IPS DF 4.7 (cell line): ENCODE measurements at regions not wholly inside any gene's neighbourhood (a gene's known extent, or its start where the extent isn't known, plus 50 kb on each side); places are given as distances from the start of the nearest gene placed in this dataset.

Source experiments
- DNase-seq: peaks from one replicate; pipeline ENCODE4 v3.0.0-alpha.2; 2013; ENCODE audit warnings: low spot score; ENCODE audit errors: extremely low read depth

- DNase-seq, result no peak
Observed at GRCh38 chr11:80559942-80560341, 1119.1 kb upstream of the TENM4 start.

DNA sequence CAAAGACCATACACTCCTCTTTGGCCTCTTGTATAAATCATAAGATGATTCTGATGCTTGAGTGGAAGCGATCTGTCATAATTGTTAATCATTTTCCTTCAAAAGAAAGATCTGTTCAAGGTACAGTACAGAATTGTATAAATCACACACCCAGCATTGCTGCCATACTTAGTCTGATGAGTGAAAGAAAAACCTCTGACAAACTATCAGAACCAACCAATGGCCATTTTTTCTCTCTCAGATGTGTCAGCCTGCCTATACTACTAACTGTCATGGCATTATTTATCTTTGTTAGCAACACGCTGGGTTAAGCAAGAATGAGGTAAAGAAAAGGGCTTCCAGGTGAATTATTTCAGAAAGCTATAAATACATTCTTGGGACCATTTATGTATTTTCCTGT lies 1112.7 kb upstream of the TENM4 start:
- DNase-seq, result no peak

DNA sequence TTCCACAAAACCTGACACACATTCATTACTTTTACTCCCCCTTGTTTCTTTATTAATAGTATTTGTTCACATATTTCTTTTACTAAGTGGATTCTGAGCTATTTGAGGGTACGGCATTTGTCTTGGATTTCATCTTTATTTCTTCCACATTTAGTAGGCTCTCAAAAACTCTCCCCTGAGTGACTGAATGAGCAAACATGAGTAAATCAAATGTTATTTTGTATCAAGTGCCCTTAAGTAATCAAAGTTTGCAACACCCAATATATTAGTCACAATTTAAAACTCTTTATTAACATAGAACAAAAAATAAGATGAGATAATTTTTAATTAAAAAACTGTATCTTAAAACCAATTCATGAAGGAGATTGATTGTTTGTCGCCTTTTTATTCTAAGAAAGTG lies 1101.9 kb upstream of the TENM4 start:
- no peak for DNase-seq

- no peak for DNase-seq
Observed at GRCh38 chr11:80538040-80538439, 1097.2 kb upstream of the TENM4 start.

- DNase-seq, result no peak
Observed at GRCh38 chr11:80533463-80533862, 1092.6 kb upstream of the TENM4 start.

DNA sequence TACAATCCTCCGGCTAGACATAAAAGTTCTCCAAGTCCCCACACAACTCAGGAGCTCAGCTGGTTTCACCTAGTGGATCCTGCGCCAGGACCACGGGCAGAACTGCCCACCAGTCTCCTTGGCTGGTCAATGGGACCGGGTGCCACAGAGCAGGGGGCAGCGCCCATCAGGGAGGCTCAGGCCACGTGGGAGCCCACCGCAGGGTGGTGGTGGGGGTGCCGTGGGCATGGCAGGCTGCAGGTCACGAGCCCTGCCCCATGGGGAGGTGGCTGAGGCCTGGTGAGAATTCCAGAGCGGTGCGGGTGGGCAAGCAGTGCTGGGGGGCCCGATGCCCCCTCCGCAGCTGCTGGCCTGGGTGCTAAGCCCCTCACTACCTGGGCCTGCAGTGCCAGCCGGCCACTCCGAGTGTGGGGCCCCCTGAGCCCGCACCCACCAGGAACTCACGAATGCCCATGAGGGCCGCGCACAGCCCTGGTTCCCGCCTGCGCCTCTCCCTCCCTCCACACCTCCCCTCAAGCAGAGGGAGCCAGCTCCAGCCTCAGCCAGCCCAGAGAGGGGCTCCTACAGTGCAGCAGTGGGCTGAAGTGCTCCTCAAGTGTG lies 1091.9 kb upstream of the TENM4 start:
- no peak for DNase-seq

DNA sequence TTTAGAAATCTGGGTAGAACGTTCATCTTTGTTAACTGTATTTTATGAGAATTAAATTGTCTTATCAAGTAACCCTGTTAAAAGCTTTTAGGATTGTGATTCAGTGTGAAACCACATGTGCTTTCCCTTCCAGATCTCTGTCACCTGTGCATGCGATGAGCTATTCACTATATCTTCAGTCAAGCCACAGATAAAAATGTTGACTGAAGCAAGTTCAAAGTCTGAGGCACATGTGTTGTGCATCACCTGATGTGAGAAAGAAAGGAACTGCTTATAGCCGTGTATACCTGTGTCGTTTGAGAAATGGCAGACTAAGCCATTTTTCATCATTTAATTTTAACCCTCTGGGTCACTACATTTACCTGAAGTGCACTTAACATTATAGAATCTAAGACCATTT lies 1088.9 kb upstream of the TENM4 start:
- no peak for DNase-seq

- DNase-seq, result no peak
Observed at GRCh38 chr11:80525663-80526405, 1085.0 kb upstream of the TENM4 start.

GRCh38 chr11:80524349-80524748 lies 1083.5 kb upstream of the TENM4 start:
- no peak for DNase-seq

DNA sequence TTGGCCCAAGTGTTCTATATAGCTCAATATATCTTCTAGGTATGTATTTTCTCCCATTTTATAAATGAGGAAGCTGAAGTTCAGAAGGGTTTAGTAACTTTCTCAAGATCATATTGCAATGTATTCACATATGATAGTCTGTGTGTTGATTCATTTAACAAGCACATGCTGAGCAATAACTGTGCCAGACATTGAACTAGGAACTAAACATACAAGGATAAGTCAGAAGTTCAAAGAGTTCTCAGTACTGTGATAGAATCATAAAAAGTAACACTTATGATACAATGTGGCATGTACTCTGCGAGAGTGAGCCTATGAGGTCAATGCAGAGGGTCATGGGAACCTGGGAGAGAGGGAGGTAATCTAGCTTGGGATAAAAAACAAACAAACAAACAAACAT lies 1082.2 kb upstream of the TENM4 start:
- no peak for DNase-seq

GRCh38 chr11:80521592-80521991 lies 1080.8 kb upstream of the TENM4 start:
- DNase-seq, result no peak

GRCh38 chr11:80520507-80520887 lies 1079.7 kb upstream of the TENM4 start:
- DNase-seq, result no peak

DNA sequence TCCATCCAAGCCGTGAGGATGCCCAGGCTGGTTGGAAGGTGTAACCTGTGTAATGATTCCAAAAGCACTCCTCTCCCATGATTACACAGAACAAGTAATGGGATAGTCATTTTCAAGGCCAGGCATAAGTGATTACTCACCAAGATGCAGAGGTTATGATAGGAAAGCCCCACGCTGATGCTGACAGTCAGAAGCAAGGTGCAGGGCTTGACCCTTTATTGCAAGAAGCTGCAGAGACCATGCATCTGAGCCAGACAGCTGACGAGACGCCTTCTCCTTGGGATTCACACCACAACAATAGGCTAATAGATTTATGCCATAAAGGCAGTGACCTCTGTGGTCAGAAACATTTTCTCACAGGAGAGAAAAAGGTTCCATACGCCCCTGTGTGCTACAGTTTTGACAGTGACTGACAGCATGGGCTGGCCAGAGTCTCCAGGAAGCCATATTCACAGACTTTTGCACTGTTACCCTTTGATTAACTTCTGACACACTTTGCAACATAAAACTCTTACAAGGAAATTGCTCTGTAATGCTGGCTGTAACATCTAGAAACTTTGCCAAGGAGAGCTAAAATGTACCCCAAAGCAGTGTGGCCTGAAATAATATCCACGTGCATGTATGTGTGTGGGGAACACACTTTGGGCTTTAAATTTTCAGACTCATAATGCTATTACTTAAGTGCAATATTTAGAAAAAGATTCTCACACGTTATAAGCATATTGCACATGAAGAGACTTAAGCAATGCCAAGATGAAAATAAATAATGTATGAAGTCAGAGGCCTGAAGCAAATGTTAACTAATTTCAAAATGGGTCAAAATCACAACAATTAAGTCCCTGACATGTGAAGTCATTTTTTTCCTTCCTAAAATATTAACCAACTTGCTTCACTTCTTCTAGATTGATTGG lies 1079.0 kb upstream of the TENM4 start:
- no peak for DNase-seq

DNA sequence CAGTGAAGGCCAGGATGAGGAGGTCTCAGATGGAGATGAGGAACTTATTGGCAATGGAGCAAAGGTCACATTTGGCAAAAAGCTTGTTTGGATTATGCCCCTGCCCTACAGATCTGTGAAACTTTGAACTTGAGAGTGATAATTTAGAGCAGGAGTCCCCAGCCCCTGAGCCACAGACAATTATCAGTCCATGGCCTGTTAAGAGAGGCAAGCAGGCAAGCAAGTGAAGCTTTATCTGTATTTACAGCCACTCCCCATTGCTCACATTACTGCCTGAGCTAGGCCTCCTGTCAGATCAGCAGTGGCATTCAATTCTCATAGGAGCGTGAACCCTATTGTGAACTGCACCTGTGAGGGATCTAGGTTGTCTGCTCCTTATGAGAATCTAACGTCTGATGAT lies 1076.9 kb upstream of the TENM4 start:
- DNase-seq, result no peak

DNA sequence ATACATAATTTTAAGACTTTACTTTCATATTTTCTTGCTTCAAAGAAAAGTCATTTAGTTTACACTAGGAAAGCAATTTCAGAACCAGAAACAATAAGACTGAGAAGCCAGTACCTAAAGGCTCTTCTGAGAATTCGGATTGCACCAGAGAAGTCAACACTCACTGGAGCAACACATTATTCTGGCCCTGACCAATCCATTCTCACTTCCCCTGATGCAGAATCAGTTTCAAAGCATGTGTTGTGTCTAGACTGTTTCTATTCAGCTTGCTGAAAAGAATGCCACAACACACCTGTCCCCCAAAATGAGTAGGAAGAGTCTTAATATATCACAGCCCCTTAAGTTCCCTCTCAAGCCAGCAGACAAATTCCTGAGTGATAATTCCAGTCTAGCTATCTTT lies 1074.3 kb upstream of the TENM4 start:
- DNase-seq, result no peak

- no peak for DNase-seq
Observed at GRCh38 chr11:80512491-80512890, 1071.7 kb upstream of the TENM4 start.

DNA sequence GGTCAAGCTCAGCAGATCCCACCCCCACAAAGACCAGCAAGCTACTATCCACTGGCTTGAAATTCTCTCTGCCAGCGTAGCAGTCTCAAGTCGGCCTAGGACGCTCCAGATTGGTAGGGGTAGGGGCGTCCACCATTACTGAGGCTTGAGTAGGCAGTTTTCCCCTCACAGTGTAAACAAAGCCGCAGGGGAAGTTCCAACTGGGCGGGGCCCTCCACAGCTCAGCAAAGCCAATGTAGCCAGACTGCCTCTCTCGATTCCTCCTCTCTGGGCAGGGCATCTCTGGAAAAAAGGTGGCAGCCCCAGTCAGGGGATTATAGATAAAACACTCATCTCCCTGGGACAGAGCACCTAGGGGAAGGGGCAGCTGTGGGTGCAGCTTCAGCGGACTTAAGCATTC lies 1064.9 kb upstream of the TENM4 start:
- DNase-seq, result no peak

GRCh38 chr11:80503990-80504389 lies 1063.2 kb upstream of the TENM4 start:
- no peak for DNase-seq

GRCh38 chr11:80502511-80502910 lies 1061.7 kb upstream of the TENM4 start:
- no peak for DNase-seq

GRCh38 chr11:80495116-80495515 lies 1054.3 kb upstream of the TENM4 start:
- no peak for DNase-seq

GRCh38 chr11:80487952-80488351 lies 1047.1 kb upstream of the TENM4 start:
- no peak for DNase-seq

DNA sequence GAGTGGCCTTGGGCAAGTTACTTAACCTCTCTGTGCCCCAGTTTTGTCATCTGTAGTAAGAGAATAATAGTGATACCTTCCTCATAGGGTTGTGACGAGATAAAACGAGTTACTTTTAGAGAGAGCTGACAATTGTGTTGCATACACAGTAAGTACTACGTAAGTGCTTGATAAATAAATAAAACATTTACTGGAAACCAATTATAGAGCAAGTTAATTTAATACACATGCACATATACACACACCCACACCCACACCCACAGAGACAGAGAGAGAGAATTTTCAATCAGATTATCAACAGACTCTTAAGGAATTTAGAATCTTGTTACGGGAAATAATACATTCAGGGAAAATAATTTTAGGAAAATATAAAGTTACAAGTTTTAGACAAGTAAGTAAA lies 1045.8 kb upstream of the TENM4 start:
- DNase-seq, result no peak
